Muscle layer of colon (tissue), 2 donors: ENCODE measurements at regions not wholly inside any gene's neighbourhood (a gene's known extent, or its start where the extent isn't known, plus 50 kb on each side); places are given as distances from the start of the nearest gene placed in this dataset.

Experiments used
- H3K27ac ChIP-seq: one replicate; pipeline ENCODE4 v1.7.0; 2013; ENCODE audit warnings: low read depth, mild to moderate bottlenecking, low read length, moderate library complexity
- H3K27me3 ChIP-seq, 2 donors: one replicate each; pipeline ENCODE4 v1.7.0; 2013; ENCODE audit warnings: low read length in 2 of 2, mild to moderate bottlenecking in 2 of 2; ENCODE audit not compliant: insufficient read depth in 2 of 2, control insufficient read depth in 1 of 2
- H3K36me3 ChIP-seq: one replicate; pipeline ENCODE4 v1.7.0; 2013; ENCODE audit warnings: mild to moderate bottlenecking, low read length; ENCODE audit not compliant: insufficient read depth
- H3K4me1 ChIP-seq: one replicate; pipeline ENCODE4 v1.7.0; 2013; ENCODE audit warnings: mild to moderate bottlenecking, low read length; ENCODE audit not compliant: insufficient read depth
- H3K4me3 ChIP-seq, 2 donors: one replicate each; pipeline ENCODE4 v1.7.0; 2013; ENCODE audit warnings: low read length in 2 of 2, low read depth in 1 of 2, mild to moderate bottlenecking in 1 of 2, moderate library complexity in 1 of 2
- H3K9ac ChIP-seq: one replicate; pipeline ENCODE4 v1.7.0; 2013; ENCODE audit warnings: low read length
- H3K9me3 ChIP-seq: one replicate; pipeline ENCODE4 v1.7.0; 2013; ENCODE audit warnings: mild to moderate bottlenecking, low read length
- donor health status: abdominal sarcoma.
- donor health status: Adenocarcinoma of cecum.

- Histone ChIP-seq H3K36me3 (no peaks in the 10 kb centered on the region), H3K4me3 (no peak overlapping the region), H3K27me3 (no peaks in the 10 kb centered on the region), H3K27ac (no peak overlapping the region), H3K4me1 (peaks cover 10% of the 10 kb centered on the region), H3K9ac (no peak overlapping the region), H3K9me3 (no peaks in the 10 kb centered on the region)
Observed at GRCh38 chr21:20943561-20943997, 54.6 kb upstream of the NCAM2 start.

GRCh38 chr21:20944139-20944538 is 54.1 kb upstream of the NCAM2 start:
- Histone ChIP-seq H3K4me1 (peaks cover 10% of the 10 kb centered on the region), H3K9me3 (no peaks in the 10 kb centered on the region), H3K27me3 (no peaks in the 10 kb centered on the region), H3K36me3 (no peaks in the 10 kb centered on the region), H3K27ac (no peak overlapping the region), H3K4me3 (no peak overlapping the region), H3K9ac (no peak overlapping the region)

- no peak overlapping the region for H3K27ac ChIP-seq
- H3K4me1 ChIP-seq = peaks cover 10% of the 10 kb centered on the region
- no peak overlapping the region for H3K9ac ChIP-seq
- H3K9me3 ChIP-seq = no peaks in the 10 kb centered on the region
- H3K4me3 ChIP-seq = no peak overlapping the region
- no peaks in the 10 kb centered on the region for H3K27me3 ChIP-seq
- H3K36me3 ChIP-seq = no peaks in the 10 kb centered on the region
Observed at GRCh38 chr21:20946701-20947100, 51.5 kb upstream of the NCAM2 start.
